HG03342 (cell line): ENCODE measurements at regions not wholly inside any gene's neighbourhood (a gene's known extent, or its start where the extent isn't known, plus 50 kb on each side); places are given as distances from the start of the nearest gene placed in this dataset.
"Not testable (repeated sequence)": the region's sequence is repeated elsewhere in the genome, so short reads cannot be mapped to it uniquely, and the experiment has no call there.

ENCODE experiments used
- ATAC-seq: cut with Tn5 transposase; IDR thresholded peaks from one replicate; pipeline ENCODE4 v1.9.1; 2021; ENCODE audit warnings: mild to moderate bottlenecking, moderate library complexity; ENCODE audit not compliant: unreplicated experiment

DNA sequence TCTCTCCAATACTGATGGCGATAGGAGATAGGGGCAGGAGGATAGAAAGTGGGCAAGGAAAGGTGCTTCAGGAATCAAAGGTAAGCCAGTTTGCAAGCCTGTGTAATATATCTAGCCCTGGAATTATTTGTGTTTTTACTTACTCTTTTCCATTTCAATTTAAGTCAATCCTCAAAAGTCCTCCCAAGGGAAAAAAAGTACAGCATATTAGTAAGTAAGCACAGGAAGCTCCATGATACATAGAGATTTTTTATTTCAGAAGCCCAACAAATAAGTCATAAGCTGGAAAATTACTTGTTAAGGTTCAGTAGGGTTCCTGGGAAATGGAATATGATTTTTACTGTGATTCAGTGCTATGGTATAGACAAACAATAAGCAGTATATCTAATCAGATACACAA lies 337.7 kb upstream of the DUSP10 start:
- no peak for ATAC-seq

DNA sequence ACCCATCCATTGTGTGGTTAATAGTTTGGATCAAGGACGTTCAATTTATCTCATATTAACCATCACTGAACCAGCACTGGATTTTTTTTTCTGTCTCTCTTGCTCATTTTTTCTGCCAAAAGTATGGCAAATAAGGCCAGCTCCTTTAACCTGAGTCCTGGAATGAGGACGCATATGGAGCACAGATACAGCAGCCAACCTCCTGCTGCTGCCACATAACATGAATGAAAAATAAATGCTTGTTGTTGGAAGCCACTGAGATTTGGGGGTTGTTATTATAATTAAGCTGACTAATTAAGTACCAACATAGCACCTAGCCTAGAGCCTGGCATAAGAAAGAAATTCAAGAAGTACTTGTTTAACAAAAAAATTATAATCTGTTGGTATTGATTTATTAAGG lies 335.3 kb upstream of the DUSP10 start:
- no peak for ATAC-seq

DNA sequence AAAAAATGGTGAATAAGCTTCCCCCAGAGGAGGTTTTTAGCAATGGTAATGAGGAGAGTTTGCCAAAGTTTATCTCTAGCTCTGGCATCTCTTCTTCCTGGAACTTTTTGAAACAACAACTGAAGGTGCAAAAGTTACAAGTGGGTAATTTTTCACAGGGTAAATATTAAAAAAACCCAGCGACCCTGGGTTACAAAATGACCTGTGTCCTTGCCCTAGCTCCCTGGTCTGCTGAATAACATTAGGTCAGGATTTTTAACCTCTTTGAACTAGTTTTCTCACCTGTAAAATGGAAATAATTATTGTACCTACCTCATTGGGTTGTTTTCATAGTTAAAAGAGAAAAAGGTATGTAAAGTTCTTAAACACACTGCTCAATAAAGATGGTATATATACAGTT lies 332.4 kb upstream of the DUSP10 start:
- ATAC-seq, result no peak

DNA sequence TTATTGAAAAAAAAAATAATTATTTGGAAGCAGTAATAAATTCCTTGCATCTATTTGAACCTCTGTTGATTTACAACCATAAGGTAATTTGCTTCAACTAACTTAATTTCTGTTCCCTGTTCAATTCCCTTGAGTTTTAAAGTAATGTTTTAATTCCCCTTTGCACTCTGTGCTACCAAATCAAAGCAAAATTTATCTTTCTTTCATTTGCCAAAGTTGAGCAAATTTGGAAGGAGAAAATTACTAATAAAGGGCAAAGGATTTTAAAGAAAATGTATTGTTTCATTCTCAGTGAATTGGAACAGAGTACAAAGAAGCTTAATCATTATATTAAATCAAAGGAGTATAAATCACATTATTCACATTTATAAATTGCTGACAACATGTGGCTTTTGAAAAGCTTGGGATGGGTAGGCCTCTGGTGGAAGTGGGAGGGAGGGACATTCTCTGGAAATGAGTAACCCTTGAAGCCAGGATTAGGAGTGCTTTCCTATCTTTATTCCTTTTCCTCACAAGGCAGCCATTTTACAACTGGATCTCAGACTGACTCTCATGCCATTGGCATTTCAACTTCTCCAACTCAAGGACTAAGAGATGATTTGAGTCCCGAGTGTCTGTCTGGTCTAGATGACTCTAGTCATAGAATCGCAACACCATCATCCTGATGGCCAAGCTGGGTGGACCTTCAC lies 331.6 kb upstream of the DUSP10 start:
- no peak for ATAC-seq

DNA sequence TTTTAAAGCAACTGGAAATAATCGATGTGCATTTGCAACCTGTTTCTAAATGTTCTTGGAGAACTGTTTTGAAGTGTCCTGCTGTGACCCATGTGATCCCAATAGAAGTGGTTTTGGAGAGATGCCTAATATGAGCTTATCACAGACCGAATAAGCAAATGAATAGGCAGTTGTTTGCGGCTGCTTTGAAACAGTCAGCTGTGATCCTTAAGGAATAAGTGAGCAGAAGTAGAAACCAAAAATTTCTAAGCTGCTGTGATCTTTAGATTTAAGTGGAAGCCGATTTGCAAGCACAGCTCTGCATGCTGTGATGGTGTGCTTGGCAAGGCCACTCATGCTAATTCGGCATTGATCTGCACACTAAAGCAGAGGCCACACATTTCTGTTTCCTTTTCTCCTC lies 329.5 kb upstream of the DUSP10 start:
- ATAC-seq, result no peak

DNA sequence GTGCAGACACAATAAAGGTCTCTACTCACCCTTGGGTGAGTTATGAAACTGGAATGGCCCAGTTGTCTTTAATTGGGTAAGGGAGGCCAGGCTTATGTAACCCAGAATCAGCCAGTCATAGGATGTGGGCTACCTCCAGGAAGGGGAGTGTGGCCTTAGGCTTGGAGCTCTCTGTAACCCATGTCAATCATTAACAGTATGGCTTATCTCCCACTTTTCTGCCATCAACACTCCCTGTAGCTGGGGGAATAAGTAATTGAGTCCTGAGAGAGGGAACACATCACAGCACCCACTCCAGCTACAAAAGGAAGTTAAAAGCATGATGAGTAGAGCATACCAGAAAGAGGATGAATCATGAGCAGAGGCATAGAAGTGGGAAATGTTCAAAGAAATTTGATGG lies 327.0 kb upstream of the DUSP10 start:
- ATAC-seq, result no peak

DNA sequence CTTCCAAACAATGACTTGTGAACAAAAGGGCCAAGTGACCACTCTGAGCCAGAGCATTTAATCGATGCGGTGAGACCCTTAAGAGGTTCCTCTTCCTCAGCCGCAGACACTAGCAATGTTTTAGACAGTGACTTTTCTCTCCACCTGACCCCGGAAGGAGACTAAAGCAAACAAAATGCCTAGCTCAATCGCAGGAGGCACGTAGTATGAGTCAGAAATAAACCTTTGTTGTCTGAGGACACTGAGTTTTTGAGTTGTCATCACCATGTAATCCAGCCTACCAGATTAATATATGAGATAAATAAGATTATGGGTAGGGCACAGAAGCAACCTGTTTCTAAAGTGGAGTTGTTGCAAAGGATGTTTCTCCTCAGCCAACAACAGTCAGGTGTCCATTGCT lies 326.2 kb upstream of the DUSP10 start:
- ATAC-seq, result no peak

DNA sequence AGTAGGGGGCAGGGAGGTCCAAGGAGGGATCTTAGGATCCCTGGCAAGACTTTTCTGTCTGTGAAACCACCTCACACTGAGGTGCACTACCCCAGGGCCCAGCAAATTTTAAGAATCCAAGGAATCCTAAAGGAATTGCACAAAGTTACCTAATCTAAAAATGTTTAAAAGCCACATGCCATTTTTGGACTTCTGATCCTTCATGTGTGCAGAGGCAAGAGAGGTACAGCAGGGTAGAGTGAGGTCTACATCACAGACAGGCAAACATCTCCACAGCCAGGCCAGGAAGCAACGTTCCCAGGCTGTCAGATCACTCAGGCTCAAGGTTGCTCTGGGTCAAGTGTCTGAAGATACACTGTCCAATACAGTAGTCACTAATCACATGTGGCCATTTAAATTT lies 324.6 kb upstream of the DUSP10 start:
- ATAC-seq, result no peak

DNA sequence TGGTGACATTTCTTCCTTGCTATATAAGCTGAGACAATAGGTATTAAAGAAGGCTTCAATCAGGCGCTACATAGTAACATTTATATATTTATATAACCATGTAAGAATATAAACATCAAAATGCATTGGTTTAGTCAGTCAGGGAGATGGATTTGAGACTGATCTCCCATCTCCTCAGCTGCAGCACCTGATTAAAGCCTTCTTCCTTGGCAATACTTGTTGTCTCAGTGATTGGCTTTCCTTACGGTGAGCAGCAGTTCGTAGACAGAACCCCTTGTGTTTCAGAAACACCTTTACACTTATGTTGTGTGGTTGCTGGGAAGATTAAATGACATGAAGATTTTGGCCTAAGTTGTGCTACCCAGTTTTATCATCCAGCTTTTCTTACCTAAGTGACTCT lies 323.3 kb upstream of the DUSP10 start:
- ATAC-seq, result no peak

DNA sequence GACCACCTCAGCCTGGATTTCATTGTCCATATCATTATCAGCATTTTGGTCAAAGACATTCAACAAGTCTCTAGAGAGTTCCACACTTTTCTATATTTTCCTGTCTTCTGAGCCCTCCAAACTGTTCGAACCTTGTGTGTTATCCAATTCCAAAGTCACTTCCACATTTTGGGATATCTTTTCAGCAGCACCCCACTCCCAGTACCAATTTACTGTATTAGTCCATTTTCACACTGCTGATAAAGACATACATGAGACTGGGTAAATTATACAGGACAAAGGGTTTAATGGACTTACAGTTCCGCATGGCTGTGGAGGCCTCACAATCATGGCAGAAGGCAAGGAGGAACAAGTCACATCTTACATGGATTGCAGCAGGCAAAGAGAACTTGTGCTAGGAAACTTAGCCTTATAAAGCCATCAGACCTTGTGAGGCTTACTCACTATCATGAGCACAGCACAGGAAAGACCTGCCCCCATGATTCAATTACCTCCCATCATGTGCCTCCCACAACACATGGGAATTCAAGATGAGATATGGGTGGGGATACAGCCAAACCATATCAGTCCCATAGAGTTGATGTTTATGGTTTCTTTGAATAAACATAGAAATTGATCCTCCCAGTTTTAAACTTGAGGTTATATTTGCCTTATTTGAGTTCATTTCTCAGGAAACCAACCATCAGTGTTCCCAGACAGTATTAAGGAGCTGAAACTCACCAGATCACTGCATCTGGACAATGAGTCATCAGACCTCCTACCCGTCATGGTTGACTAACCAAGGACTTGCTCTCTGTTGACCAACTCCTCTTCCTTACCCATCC lies 322.7 kb upstream of the DUSP10 start:
- ATAC-seq, result no peak

DNA sequence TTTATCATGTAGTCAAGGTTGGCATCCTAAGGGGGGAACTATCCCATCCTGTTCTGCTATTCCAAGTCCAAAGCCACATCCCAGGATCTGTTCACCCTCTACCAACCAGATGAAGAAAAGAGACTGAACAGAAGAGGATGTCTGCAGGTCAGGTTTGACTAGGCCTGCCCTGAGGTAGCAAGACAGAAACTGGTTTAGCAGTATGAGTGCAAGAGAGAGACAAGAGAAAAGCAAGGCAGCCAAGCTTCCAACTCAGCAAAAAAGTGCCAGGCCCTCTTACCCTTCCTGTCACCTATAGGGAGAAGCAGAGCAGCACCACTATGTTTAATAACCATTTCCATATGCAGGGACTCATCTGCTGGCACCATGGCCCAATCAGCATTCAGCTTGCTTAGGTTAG lies 320.8 kb upstream of the DUSP10 start:
- no peak for ATAC-seq

DNA sequence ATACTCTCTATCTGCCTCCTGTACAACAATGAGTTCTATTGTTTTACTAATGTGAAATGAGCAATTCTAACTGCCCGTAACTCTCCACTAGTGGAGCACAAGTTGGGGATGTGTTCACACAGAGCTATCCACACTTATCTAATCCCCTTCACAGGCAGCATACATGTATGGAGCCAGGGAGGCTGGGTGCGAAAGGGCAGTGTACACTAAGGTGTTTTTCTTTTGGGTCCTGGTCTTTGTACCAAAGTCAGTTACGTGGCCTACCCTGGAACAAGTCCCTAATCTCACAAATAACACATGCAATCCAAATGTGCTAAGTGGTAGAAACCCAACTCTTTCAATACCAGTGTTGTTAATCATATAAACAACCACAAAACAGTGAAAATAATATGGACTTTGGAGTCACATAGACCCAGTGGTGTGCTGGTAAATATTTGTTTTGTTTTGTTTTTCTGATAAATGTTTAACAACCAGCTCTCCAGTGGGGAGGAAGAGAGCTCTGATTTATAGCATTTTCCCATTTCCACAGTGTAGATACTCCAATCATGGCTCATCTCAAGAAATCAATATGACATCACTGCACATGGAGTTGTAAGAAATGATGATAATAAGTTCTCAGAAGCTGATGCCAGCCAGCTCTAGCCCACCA lies 319.9 kb upstream of the DUSP10 start:
- no peak for ATAC-seq

DNA sequence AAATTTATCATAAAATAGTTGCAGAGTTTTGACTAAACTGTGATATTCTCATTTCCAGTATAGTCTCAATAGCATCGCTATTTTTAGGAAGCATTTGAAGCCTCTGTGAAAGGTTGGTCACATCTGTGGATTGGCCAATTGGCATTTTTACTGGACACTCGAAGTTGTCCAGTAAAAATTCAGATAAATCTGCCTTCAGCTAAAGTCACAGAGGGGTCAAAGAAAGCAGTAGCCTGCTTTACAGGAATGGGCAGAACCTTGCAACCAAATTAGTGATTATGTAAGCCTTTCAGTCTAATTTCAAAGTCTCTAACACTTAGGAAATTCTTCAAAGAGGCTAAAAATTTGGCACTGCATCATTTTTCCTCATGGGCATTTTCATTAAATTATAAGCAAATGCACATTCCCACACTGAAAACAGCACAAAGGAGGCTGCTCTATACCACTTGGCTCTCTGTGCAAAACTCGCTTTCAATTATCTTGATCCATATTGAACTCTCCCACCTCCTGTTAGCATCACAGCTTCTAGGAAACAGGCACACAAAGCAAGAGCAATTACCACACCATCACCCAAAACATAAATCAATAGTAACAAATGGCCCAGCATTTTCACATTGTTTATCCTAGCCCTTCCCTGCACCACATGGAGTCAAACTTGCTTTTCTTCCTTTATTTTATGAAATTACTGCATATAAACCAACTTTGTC lies 318.5 kb upstream of the DUSP10 start:
- ATAC-seq, result no peak

DNA sequence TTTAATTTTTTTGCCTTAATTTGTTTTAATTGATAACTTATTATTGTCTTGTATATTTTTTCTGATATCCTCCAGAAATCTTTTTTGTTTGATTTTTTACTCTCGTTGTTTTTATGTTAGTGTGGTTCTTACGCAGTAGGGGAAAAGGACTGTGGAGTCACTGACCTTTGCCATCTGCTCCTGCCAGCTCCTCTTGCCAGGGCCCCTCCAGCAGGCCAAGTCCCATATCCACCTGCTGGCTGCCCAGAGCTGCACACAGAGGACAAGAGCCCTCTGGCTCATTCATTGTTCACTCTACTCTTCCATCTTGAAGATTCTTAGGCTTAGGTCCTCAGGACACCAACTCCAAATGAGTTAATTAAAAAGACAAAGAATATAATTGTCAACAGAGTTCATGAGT lies 316.4 kb upstream of the DUSP10 start:
- no peak for ATAC-seq

DNA sequence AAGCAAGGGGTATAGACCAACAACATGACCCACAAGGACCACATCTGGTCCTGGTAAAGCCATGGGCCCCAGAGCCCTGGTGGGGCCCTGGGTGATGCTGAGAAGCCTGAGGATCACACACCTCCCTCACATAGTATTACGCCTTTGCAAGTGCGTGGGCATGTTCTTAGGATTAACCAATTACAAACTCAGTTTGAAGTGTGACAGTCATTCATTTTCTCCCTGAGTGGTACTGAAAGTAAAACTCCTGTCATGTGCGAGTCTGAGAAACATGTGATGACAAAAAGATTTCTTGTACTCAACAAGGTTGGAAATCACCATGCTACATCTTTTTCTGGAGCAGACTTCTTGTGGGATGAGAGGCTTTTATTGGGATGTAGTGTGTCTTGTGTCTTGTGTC lies 315.3 kb upstream of the DUSP10 start:
- no peak for ATAC-seq

DNA sequence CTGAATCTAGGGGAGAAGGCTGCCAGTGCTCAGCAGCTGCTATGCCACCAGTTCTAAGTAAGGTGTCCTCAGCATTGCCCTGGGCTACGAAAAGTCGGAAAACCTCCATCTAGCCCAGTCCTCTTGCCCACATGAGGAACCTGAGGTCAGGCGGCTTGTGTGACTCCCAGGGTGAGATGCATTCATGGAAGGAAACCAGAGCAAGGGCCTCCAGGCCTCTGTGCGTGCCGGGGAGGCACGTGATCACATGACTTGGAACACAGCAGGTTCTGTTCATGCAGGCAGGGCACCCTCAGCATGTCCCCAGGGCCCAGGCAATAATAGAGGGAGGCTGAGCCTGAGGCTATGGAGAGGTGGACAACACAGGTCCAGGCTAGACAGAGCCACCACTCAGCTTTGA lies 312.5 kb upstream of the DUSP10 start:
- no peak for ATAC-seq

DNA sequence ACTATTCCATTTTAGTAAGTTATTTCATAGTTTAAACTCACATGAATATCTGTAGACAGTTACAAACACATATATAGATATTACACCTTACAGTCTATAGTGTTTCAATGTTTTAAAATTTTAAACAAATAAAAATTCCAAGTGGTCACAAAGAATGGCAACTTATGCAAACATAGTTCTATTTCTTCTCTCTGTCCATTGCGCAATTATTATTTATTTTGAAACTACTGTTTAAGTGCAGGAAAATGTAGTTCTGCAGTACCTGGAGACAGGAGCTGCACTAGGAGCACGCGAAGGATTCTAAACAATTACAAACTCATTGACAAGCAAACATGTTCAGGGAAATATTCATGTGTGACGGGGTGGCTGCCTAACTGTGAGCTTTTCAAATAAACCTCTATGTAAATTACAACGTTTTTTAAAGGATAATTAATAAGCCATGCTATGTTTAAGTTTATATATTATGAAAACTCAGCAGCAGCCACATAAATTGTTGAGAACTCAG lies 312.0 kb upstream of the DUSP10 start:
- ATAC-seq, result no peak

DNA sequence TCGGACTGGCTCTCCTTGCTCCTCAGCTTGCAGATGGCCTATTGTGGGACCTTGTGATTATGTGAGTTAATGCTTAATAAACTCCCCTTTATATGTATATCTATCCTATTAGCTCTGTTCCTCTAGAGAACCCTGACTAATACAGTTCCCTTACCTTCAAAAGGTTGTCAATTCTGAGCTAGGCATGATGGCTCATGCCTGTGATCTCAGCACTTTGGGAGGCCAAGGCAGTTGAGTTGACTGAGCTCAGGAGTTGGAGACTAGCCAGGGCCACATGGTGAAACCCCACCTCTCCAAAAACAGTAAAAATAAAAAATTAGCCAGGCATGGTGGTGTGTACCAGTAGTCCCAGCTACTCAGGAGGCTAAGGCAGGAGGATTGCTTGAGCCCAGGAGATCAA lies 309.4 kb upstream of the DUSP10 start:
- not testable (repeated sequence) for ATAC-seq

DNA sequence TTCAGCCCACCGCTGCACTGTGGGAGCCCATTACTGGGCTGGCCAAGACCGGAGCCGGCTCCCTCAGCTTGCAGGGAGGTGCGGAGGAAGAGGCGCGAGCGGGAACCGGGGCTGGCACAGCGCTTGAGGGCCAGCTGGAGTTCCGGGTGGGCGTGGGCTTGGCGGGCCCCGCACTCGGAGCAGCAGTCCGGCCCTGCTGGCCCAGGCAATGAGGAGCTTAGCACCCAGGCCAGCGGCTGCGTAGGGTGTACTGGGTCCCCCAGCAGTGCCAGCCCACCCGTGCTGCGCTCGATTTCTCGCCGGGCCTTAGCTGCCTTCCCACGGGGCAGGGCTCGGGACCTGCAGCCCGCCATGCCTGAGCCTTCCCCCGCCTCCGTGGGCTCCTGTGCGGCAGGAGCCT lies 307.8 kb upstream of the DUSP10 start:
- not testable (repeated sequence) for ATAC-seq

DNA sequence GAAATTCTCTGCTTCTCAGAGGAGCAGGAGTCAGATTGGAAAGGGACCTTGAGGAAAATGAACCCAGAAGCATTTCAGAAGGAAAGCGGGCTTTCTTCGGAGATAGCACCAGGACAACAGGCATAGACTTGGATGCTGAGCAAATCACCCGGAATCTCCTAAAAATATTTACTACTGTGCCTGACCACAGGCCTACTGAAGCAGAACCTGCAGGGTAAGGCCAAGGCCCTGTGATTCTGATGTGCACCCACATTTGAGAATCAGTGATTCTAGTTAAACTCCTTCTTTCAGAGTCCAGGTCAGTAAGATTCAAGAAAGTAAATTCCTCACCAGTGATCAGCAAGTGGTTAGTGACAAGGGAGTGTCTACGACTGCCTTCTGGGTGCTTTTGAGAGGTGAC lies 307.3 kb upstream of the DUSP10 start:
- ATAC-seq, result no peak

DNA sequence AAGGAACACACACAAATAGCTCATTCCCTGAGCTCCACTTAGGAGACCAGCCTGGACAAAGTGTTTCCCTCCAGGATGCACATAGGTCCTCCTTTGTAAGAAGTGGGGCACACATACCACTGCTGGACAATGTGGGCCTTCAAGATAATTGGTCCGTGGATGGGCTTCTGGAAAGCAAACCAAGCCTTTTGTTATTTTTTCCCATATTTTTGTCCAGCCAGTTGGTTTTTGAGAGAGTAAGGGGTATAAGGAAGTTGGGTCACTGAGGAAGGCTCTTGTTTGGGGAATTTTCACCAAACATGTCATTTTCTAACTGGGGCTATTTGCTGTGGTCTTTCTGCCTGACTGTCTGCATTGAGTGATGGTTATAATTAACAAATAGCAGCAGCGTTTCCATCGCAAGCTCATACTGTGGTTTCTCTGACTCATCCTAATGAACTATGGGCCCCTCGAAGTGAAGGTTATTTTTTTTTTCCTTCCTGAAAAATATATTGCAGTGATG lies 306.3 kb upstream of the DUSP10 start:
- peak; percentile 79 for ATAC-seq
